H9 (cell line): ENCODE measurements at regions not wholly inside any gene's neighbourhood (a gene's known extent, or its start where the extent isn't known, plus 50 kb on each side); places are given as distances from the start of the nearest gene placed in this dataset.

Source experiments
- DNase-seq: peaks from one replicate; pipeline ENCODE4 v3.0.0-alpha.2; 2017
- H2AFZ ChIP-seq: one replicate; pipeline ENCODE4 v1.6.1; 2013; ENCODE audit warnings: mild to moderate bottlenecking, low read length, control low read depth, moderate library complexity
- H2AK5ac ChIP-seq: 2 replicates; pipeline ENCODE4 v1.6.1; 2013; ENCODE audit warnings: low read length, control low read depth, mixed read lengths; ENCODE audit not compliant: insufficient read length
- H2BK120ac ChIP-seq: one replicate; pipeline ENCODE4 v1.6.1; 2013; ENCODE audit warnings: low read depth, mild to moderate bottlenecking, low read length, control low read depth, inconsistent platforms; ENCODE audit not compliant: poor library complexity, severe bottlenecking
- H2BK12ac ChIP-seq: 2 replicates; pipeline ENCODE4 v1.6.1; 2013; ENCODE audit warnings: low read length, control low read depth, mixed read lengths, low read depth; ENCODE audit not compliant: insufficient read length
- H2BK15ac ChIP-seq: 2 replicates; pipeline ENCODE4 v1.6.1; 2013; ENCODE audit warnings: low read depth, low read length, control low read depth
- H2BK20ac ChIP-seq: one replicate; pipeline ENCODE4 v1.6.1; 2013; ENCODE audit warnings: low read depth, mild to moderate bottlenecking, low read length, control low read depth, inconsistent platforms; ENCODE audit not compliant: poor library complexity, severe bottlenecking
- H2BK5ac ChIP-seq: 2 replicates; pipeline ENCODE4 v1.6.1; 2013; ENCODE audit warnings: low read length, control low read depth, mixed read lengths; ENCODE audit not compliant: insufficient read length
- H3K14ac ChIP-seq: 2 replicates; pipeline ENCODE4 v1.6.1; 2013; ENCODE audit warnings: low read length, control low read depth; ENCODE audit not compliant: insufficient read depth
- H3K18ac ChIP-seq: 2 replicates; pipeline ENCODE4 v1.6.1; 2013; ENCODE audit warnings: low read depth, mild to moderate bottlenecking, mixed read lengths, low read length, control low read depth; ENCODE audit not compliant: insufficient read length
- H3K23ac ChIP-seq: 2 replicates; pipeline ENCODE4 v1.6.1; 2013; ENCODE audit warnings: low read length, control low read depth, mixed read lengths, low read depth; ENCODE audit not compliant: insufficient read length
- H3K23me2 ChIP-seq: 2 replicates; pipeline ENCODE4 v1.6.1; 2013; ENCODE audit warnings: low read depth, mild to moderate bottlenecking, mixed read lengths, low read length, control low read depth; ENCODE audit not compliant: insufficient read length, poor library complexity, severe bottlenecking
- H3K27ac ChIP-seq: 2 replicates; pipeline ENCODE4 v1.5.1; 2013; ENCODE audit warnings: low read length, control low read depth, mixed read lengths, low read depth; ENCODE audit not compliant: insufficient read length
- H3K27me3 ChIP-seq: 2 replicates; pipeline ENCODE4 v1.6.1; 2013; ENCODE audit warnings: low read length, control low read depth, inconsistent platforms; ENCODE audit not compliant: insufficient read depth
- H3K4ac ChIP-seq: 2 replicates; pipeline ENCODE4 v1.6.1; 2013; ENCODE audit warnings: low read depth, mild to moderate bottlenecking, control low read depth, inconsistent platforms, low read length, moderate library complexity
- H3K4me1 ChIP-seq: 2 replicates; pipeline ENCODE4 v1.6.1; 2013; ENCODE audit warnings: low read length, control low read depth, inconsistent platforms; ENCODE audit not compliant: insufficient read depth
- H3K4me2 ChIP-seq: 2 replicates; pipeline ENCODE4 v1.6.1; 2013; ENCODE audit warnings: low read length, control low read depth, mixed read lengths; ENCODE audit not compliant: insufficient read length, insufficient read depth
- H3K56ac ChIP-seq: 2 replicates; pipeline ENCODE4 v1.6.1; 2013; ENCODE audit warnings: low read depth, mild to moderate bottlenecking, mixed read lengths, low read length, control low read depth; ENCODE audit not compliant: insufficient read length
- H3K79me1 ChIP-seq: 2 replicates; pipeline ENCODE4 v1.6.1; 2013; ENCODE audit warnings: low read depth, mild to moderate bottlenecking, moderate library complexity, low read length, control low read depth, inconsistent platforms; ENCODE audit not compliant: insufficient read depth, poor library complexity, severe bottlenecking
- H3K79me2 ChIP-seq: 2 replicates; pipeline ENCODE4 v1.6.1; 2013; ENCODE audit warnings: low read length, control low read depth, inconsistent platforms; ENCODE audit not compliant: insufficient read depth
- H3K9ac ChIP-seq: 2 replicates; pipeline ENCODE4 v1.6.1; 2013; ENCODE audit warnings: low read length, control low read depth, mixed read lengths; ENCODE audit not compliant: insufficient read length; ENCODE audit errors: extremely low read depth
- H3K9me3 ChIP-seq: one replicate; pipeline ENCODE4 v1.6.1; 2013; ENCODE audit warnings: low read depth, low read length, inconsistent platforms; ENCODE audit not compliant: control insufficient read depth
- H3T11ph ChIP-seq: one replicate; pipeline ENCODE4 v1.6.1; 2013; ENCODE audit warnings: mild to moderate bottlenecking, low read length, control low read depth, inconsistent platforms
- H4K20me1 ChIP-seq: one replicate; pipeline ENCODE4 v1.6.1; 2013; ENCODE audit not compliant: control insufficient read depth, insufficient read length, insufficient read depth
- H4K5ac ChIP-seq: 2 replicates; pipeline ENCODE4 v1.6.1; 2013; ENCODE audit warnings: low read depth, mild to moderate bottlenecking, mixed read lengths, low read length, control low read depth; ENCODE audit not compliant: insufficient read length
- H4K8ac ChIP-seq: replicated peaks from 2 replicates; pipeline ENCODE4 v1.6.1; 2013; ENCODE audit warnings: low read length, control low read depth, mixed read lengths, low read depth; ENCODE audit not compliant: insufficient read length
- H4K91ac ChIP-seq: 2 replicates; pipeline ENCODE4 v1.6.1; 2013; ENCODE audit warnings: low read depth, mild to moderate bottlenecking, moderate library complexity, mixed read lengths, low read length, control low read depth; ENCODE audit not compliant: insufficient read length
- H3K27ac Mint-ChIP-seq, 3 experiments: 2 replicates in 2 of 3; 3 replicates in 1 of 3; pipeline ENCODE4 v1.8.0; 2020 to 2021; ENCODE audit warnings: mixed read lengths in 3 of 3, mild to moderate bottlenecking in 1 of 3, moderate library complexity in 1 of 3
- H3K27me3 Mint-ChIP-seq: 2 replicates; pipeline ENCODE4 v1.8.0; 2021; ENCODE audit warnings: low read depth, mild to moderate bottlenecking, moderate library complexity, mixed read lengths
- H3K36me3 Mint-ChIP-seq, 3 experiments: 2 replicates in 2 of 3; 3 replicates in 1 of 3; pipeline ENCODE4 v1.8.0; 2020 to 2021; ENCODE audit warnings: low read depth in 3 of 3, mixed read lengths in 3 of 3; ENCODE audit not compliant: insufficient read depth in 1 of 3
- H3K4me1 Mint-ChIP-seq, 2 experiments: 2 replicates each; pipeline ENCODE4 v1.8.0; 2020; ENCODE audit warnings: mixed read lengths in 2 of 2
- H3K4me3 Mint-ChIP-seq, 2 experiments: 2 replicates in 1 of 2; 3 replicates in 1 of 2; pipeline ENCODE4 v1.8.0; 2020 to 2021; ENCODE audit warnings: mild to moderate bottlenecking in 2 of 2, mixed read lengths in 2 of 2, moderate library complexity in 1 of 2
- H3K9me3 Mint-ChIP-seq, 2 experiments: 2 replicates in 1 of 2; 3 replicates in 1 of 2; pipeline ENCODE4 v1.8.0; 2020; ENCODE audit warnings: mild to moderate bottlenecking in 2 of 2, mixed read lengths in 2 of 2, moderate library complexity in 1 of 2
- WGBS: extraction: QIAGEN DNeasy Blood & Tissue Kit; methylation state at CpG from one replicate; pipeline ENCODE4 v1.1.7; 2013; ENCODE audit warnings: missing lambda C conversion rate, low lambda C conversion rate, mixed read lengths; ENCODE audit not compliant: insufficient read length; ENCODE audit errors: extremely low coverage; 5-methylcytosine and 5-hydroxymethylcytosine counted together
- TF ChIP-seq, protein P1 (sequence below): fragments of 200-600 bp; sonication (generic); conservative IDR thresholded peaks from 3 replicates; pipeline ENCODE4 v1.8.0; 2021; ENCODE audit warnings: antibody characterized with exemption, mild to moderate bottlenecking

GRCh38 chr12:3988519-3989217 lies 115.5 kb upstream of the PARP11 start:
- no peak overlapping the region for H3K4me2 ChIP-seq
- no peak overlapping the region for H3K14ac ChIP-seq
- no peaks in the 10 kb centered on the region for H3K79me2 ChIP-seq
- H3K18ac ChIP-seq, result no peak overlapping the region
- no CpG with 5 or more reads among the region's 4 CpGs for WGBS
- H3K9me3 Mint-ChIP-seq, result peaks cover 5 to 7% of the 10 kb centered on the region in 2 experiments; a peak in 3 of 5 replicates
- no peak overlapping the region for H3K56ac ChIP-seq
- H2AK5ac ChIP-seq, result no peak overlapping the region
- no peak overlapping the region for H4K5ac ChIP-seq
- no peak overlapping the region for H3K27ac ChIP-seq
- H4K20me1 ChIP-seq, result no peaks in the 10 kb centered on the region
- no peak overlapping the region for H2AFZ ChIP-seq
- no peak overlapping the region for H2BK20ac ChIP-seq
- H3K27me3 ChIP-seq, result no peaks in the 10 kb centered on the region
- peaks cover 10% of the 10 kb centered on the region for H3K27me3 Mint-ChIP-seq
- no peak overlapping the region for H3K23ac ChIP-seq
- no peaks in the 10 kb centered on the region for H3K4me1 ChIP-seq
- no peaks in the 10 kb centered on the region; a peak in 1 of 7 replicates for H3K36me3 Mint-ChIP-seq
- H3K4ac ChIP-seq, result no peak overlapping the region
- no peak overlapping the region for H2BK120ac ChIP-seq
- peaks cover 0 to 6% of the 10 kb centered on the region in 2 experiments; a peak in 3 of 4 replicates for H3K4me1 Mint-ChIP-seq
- DNase-seq, result no peak
- H3K79me1 ChIP-seq, result no peaks in the 10 kb centered on the region
- no peak overlapping the region for H2BK5ac ChIP-seq
- H3K9me3 ChIP-seq, result no peaks in the 10 kb centered on the region
- H2BK15ac ChIP-seq, result no peak overlapping the region
- no peak overlapping the region for H3T11ph ChIP-seq
- no peak overlapping the region for H3K27ac Mint-ChIP-seq
- H4K91ac ChIP-seq, result no peak overlapping the region
- H3K23me2 ChIP-seq, result no peaks in the 10 kb centered on the region
- no peak overlapping the region for H3K4me3 Mint-ChIP-seq
- H3K9ac ChIP-seq, result no peak overlapping the region
- TF ChIP-seq, protein P1, sequence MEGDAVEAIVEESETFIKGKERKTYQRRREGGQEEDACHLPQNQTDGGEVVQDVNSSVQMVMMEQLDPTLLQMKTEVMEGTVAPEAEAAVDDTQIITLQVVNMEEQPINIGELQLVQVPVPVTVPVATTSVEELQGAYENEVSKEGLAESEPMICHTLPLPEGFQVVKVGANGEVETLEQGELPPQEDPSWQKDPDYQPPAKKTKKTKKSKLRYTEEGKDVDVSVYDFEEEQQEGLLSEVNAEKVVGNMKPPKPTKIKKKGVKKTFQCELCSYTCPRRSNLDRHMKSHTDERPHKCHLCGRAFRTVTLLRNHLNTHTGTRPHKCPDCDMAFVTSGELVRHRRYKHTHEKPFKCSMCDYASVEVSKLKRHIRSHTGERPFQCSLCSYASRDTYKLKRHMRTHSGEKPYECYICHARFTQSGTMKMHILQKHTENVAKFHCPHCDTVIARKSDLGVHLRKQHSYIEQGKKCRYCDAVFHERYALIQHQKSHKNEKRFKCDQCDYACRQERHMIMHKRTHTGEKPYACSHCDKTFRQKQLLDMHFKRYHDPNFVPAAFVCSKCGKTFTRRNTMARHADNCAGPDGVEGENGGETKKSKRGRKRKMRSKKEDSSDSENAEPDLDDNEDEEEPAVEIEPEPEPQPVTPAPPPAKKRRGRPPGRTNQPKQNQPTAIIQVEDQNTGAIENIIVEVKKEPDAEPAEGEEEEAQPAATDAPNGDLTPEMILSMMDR, result no peak
- H2BK12ac ChIP-seq, result no peak overlapping the region
- H4K8ac ChIP-seq, result no peak overlapping the region
